MM.1S (cell line): ENCODE measurements at regions not wholly inside any gene's neighbourhood (a gene's known extent, or its start where the extent isn't known, plus 50 kb on each side); places are given as distances from the start of the nearest gene placed in this dataset.

Source experiments
- EZH2 ChIP-seq: fragments of 300-600 bp; sonication (generic); optimal IDR thresholded peaks from 2 replicates; pipeline ENCODE3; 2017; ENCODE audit warnings: low read depth, mild to moderate bottlenecking, antibody characterized with exemption, low read length, mixed read lengths
- TF ChIP-seq, protein P1 (sequence below): fragments of 300-600 bp; sonication (generic); IDR thresholded peaks from 2 replicates; pipeline ENCODE4 v1.5.1; 2016; ENCODE audit warnings: antibody characterized with exemption, low read length, mixed read lengths

DNA sequence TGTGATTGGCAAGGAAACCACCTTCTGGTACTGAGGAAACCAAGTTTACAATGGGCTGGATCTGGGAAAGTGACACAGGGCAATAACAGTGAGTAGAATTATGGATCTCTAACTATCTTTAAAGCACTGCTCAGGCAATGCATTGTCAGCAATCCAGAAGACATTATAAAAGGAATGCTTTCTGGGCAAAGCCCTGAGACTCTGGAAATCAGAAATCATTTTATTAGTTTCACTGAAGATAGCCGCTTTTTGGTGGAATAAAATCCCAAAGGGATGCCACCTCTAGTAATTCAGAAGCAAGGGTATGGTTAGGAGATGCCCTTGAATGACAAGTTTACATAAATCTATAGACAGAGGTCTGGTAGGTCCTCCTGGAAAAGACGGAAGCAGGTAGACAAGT, 211.1 kb downstream of the DMRT2 start:
- TF ChIP-seq, protein P1, sequence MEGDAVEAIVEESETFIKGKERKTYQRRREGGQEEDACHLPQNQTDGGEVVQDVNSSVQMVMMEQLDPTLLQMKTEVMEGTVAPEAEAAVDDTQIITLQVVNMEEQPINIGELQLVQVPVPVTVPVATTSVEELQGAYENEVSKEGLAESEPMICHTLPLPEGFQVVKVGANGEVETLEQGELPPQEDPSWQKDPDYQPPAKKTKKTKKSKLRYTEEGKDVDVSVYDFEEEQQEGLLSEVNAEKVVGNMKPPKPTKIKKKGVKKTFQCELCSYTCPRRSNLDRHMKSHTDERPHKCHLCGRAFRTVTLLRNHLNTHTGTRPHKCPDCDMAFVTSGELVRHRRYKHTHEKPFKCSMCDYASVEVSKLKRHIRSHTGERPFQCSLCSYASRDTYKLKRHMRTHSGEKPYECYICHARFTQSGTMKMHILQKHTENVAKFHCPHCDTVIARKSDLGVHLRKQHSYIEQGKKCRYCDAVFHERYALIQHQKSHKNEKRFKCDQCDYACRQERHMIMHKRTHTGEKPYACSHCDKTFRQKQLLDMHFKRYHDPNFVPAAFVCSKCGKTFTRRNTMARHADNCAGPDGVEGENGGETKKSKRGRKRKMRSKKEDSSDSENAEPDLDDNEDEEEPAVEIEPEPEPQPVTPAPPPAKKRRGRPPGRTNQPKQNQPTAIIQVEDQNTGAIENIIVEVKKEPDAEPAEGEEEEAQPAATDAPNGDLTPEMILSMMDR = no peak
- TF ChIP-seq EZH2 = no peak
